Hepatocyte (in vitro differentiated cells): ENCODE measurements at regions not wholly inside any gene's neighbourhood (a gene's known extent, or its start where the extent isn't known, plus 50 kb on each side); places are given as distances from the start of the nearest gene placed in this dataset.

Experiments used
- CTCF ChIP-seq: fragments of 200-600 bp; sonication (generic); IDR thresholded peaks from 2 replicates; pipeline ENCODE4 v1.5.1; 2016; ENCODE audit warnings: antibody characterized with exemption, mild to moderate bottlenecking; ENCODE audit not compliant: poor library complexity
- EZH2 ChIP-seq: fragments of 200-600 bp; sonication (generic); IDR thresholded peaks from 2 replicates; pipeline ENCODE4 v1.6.1; 2016; ENCODE audit warnings: antibody characterized with exemption, mild to moderate bottlenecking, borderline replicate concordance

- TF ChIP-seq EZH2 (no peak), CTCF (no peak)
These were observed 76.1 kb upstream of the CACHD1 start for GRCh38 chr1:64393790-64394189.
